HepG2 (cell line): ENCODE measurements at regions not wholly inside any gene's neighbourhood (a gene's known extent, or its start where the extent isn't known, plus 50 kb on each side); places are given as distances from the start of the nearest gene placed in this dataset.

Experiments
- ATAC-seq: fragments of 200-7000 bp; cut with Tn5 transposase; 3 replicates; pipeline ENCODE4 v1.9.1; 2020; ENCODE audit warnings: mild to moderate bottlenecking, moderate library complexity
- BruUV-seq: library from RNA; stranded (reverse); fragments of 400-500 nt; replicated peaks from 2 replicates; lab custom pipeline; 2021; lab: Mats Ljungman, UMichigan
- CTCF ChIA-PET: fragments of 300-600 bp; formaldehyde crosslinking; extraction: SDS; loops from one replicate; lab custom pipeline; 2021; ENCODE audit warnings: low total read pairs, inconsistent platforms, low intra/inter-chr PET ratio; lab: Yijun Ruan, JAX
- POLR2A ChIA-PET: fragments of 350-600 bp; sonication (Branson Sonifier 250); formaldehyde crosslinking; loops from one replicate; lab custom pipeline; 2020; ENCODE audit warnings: antibody characterized with exemption, inconsistent platforms; lab: Yijun Ruan, JAX
- DNase-seq: peaks from one replicate; pipeline ENCODE4 v3.0.0-alpha.2; 2015; ENCODE audit warnings: low spot score
- FAIRE-seq: peaks from 3 replicates; lab custom pipeline; 2011; peaks lifted over from hg19 to GRCh38; lab: Jason Lieb, UNC
- H2AFZ ChIP-seq: one replicate; pipeline ENCODE4 v1.6.1; 2011; ENCODE audit warnings: low read length, inconsistent platforms
- H3K27ac ChIP-seq: fragments of 300-600 bp; 3 replicates; pipeline ENCODE4 v1.8.0; 2011; ENCODE audit warnings: mixed run types, mild to moderate bottlenecking, mixed read lengths, low read length, inconsistent platforms; ENCODE audit not compliant: insufficient read depth; ENCODE audit errors: extremely low read length
- H3K27me3 ChIP-seq, 2 experiments: fragments of 200-600 bp in 1 of 2; 2 replicates in 1 of 2; 3 replicates in 1 of 2; pipeline versions ENCODE4 v1.6.0 to v1.8.0; 2011; ENCODE audit warnings: low read length in 2 of 2, mild to moderate bottlenecking in 2 of 2, moderate library complexity in 2 of 2, inconsistent platforms in 1 of 2; ENCODE audit not compliant: insufficient read depth in 2 of 2, control insufficient read depth in 1 of 2
- H3K36me3 ChIP-seq, 2 experiments: fragments of 200-600 bp in 1 of 2; replicated peaks in 1 of 2; 2 replicates in 1 of 2; 3 replicates in 1 of 2; pipeline versions ENCODE4 v1.5.1 to v1.8.0; 2011; ENCODE audit warnings: low read length in 2 of 2, inconsistent platforms in 1 of 2; ENCODE audit not compliant: insufficient read depth in 2 of 2, control insufficient read depth in 1 of 2
- H3K4me1 ChIP-seq: 2 replicates; pipeline ENCODE4 v1.5.1; 2012; ENCODE audit warnings: low read length, inconsistent platforms; ENCODE audit not compliant: insufficient read depth
- H3K4me2 ChIP-seq: 2 replicates; pipeline ENCODE4 v1.6.0; 2011; ENCODE audit warnings: low read depth, low read length, inconsistent platforms
- H3K4me3 ChIP-seq, 3 experiments: fragments of 200-600 bp in 1 of 3; sonication (generic), shearing (Covaris generic) in 1 of 3; replicated peaks in 1 of 3; 2 replicates each; pipeline ENCODE4 v1.5.1; 2011 to 2016; ENCODE audit warnings: low read length in 3 of 3, inconsistent platforms in 2 of 3, low read depth in 2 of 3, mild to moderate bottlenecking in 2 of 3, control low read depth in 1 of 3, mixed read lengths in 1 of 3; ENCODE audit not compliant: insufficient read depth in 1 of 3
- H3K79me2 ChIP-seq: one replicate; pipeline ENCODE4 v1.6.1; 2011; ENCODE audit warnings: low read length, inconsistent platforms; ENCODE audit not compliant: insufficient read depth
- H3K9ac ChIP-seq: 2 replicates; pipeline ENCODE4 v1.6.0; 2011; ENCODE audit warnings: mild to moderate bottlenecking, low read depth, low read length, inconsistent platforms; ENCODE audit not compliant: insufficient read depth
- H3K9me3 ChIP-seq: 2 replicates; pipeline ENCODE4 v1.5.1; 2012; ENCODE audit warnings: mild to moderate bottlenecking, low read length
- H4K20me1 ChIP-seq: 2 replicates; pipeline ENCODE4 v1.6.0; 2011; ENCODE audit warnings: inconsistent platforms, mild to moderate bottlenecking, low read length, moderate library complexity; ENCODE audit not compliant: insufficient read depth
- ATF3 ChIP-seq: sonication (generic); formaldehyde crosslinking; IDR thresholded peaks from 2 replicates; pipeline ENCODE4 v1.4.0; 2020; ENCODE audit warnings: missing genetic modification reagents
- ELF1 ChIP-seq: sonication (generic); formaldehyde crosslinking; IDR thresholded peaks from 2 replicates; pipeline ENCODE4 v1.4.0; 2020; ENCODE audit warnings: missing genetic modification reagents
- FOXP4 ChIP-seq: sonication (generic); formaldehyde crosslinking; IDR thresholded peaks from 2 replicates; pipeline ENCODE4 v1.4.0; 2020; ENCODE audit warnings: missing genetic modification reagents
- IRF9 ChIP-seq: sonication (generic); formaldehyde crosslinking; IDR thresholded peaks from 2 replicates; pipeline ENCODE4 v1.8.0; 2022; ENCODE audit warnings: missing genetic modification reagents, mild to moderate bottlenecking, borderline replicate concordance
- MAFK ChIP-seq, 2 experiments: IDR thresholded peaks in 1 of 2; conservative IDR thresholded peaks in 1 of 2; 2 replicates each; pipeline ENCODE4 v1.6.1; 2011; ENCODE audit warnings: improper control_type of control experiment in 2 of 2, low read length in 2 of 2
- NR3C1 ChIP-seq: sonication (generic); formaldehyde crosslinking; IDR thresholded peaks from 2 replicates; pipeline ENCODE4 v1.4.0; 2020; ENCODE audit warnings: missing genetic modification reagents
- PAWR ChIP-seq: sonication (generic); formaldehyde crosslinking; IDR thresholded peaks from 2 replicates; pipeline ENCODE4 v1.4.0; 2020; ENCODE audit warnings: missing genetic modification reagents, mild to moderate bottlenecking, borderline replicate concordance
- SALL1 ChIP-seq: sonication (generic); formaldehyde crosslinking; IDR thresholded peaks from 2 replicates; pipeline ENCODE4 v1.8.0; 2022; ENCODE audit warnings: mild to moderate bottlenecking, missing genetic modification reagents
- SOX13 ChIP-seq, 3 experiments: fragments of 450-650 bp in 1 of 3; sonication (generic) in 1 of 3; formaldehyde crosslinking in 1 of 3; IDR thresholded peaks in 2 of 3; conservative IDR thresholded peaks in 1 of 3; 2 replicates each; pipeline versions ENCODE4 v1.5.0 to v1.6.1; 2016 to 2020; ENCODE audit warnings: antibody characterized with exemption in 1 of 3, mild to moderate bottlenecking in 1 of 3, missing compliant biosample characterization in 1 of 3, missing genetic modification reagents in 1 of 3, moderate library complexity in 1 of 3
- U2AF1 ChIP-seq: fragments of 200-400 bp; formaldehyde crosslinking; optimal IDR thresholded peaks from 2 replicates; pipeline ENCODE3; 2017; ENCODE audit warnings: mild to moderate bottlenecking, low read depth, low read length
- ZFP36L2 ChIP-seq: sonication (generic); formaldehyde crosslinking; IDR thresholded peaks from 2 replicates; pipeline ENCODE4 v1.4.0; 2020; ENCODE audit warnings: missing genetic modification reagents
- ZNF414 ChIP-seq: sonication (generic); formaldehyde crosslinking; IDR thresholded peaks from 2 replicates; pipeline ENCODE4 v1.5.0; 2020; ENCODE audit warnings: missing genetic modification reagents
- ZNF557 ChIP-seq: sonication (generic); formaldehyde crosslinking; IDR thresholded peaks from 2 replicates; pipeline ENCODE4 v1.4.0; 2020; ENCODE audit warnings: missing genetic modification reagents
- ZNF713 ChIP-seq: sonication (generic); formaldehyde crosslinking; IDR thresholded peaks from 2 replicates; pipeline ENCODE4 v1.4.0; 2020; ENCODE audit warnings: mild to moderate bottlenecking, missing genetic modification reagents
- WGBS: methylation state at CpG from one replicate; pipeline ENCODE4 v1.1.6; 2017; ENCODE audit warnings: low lambda C conversion rate; 5-methylcytosine and 5-hydroxymethylcytosine counted together
- in situ Hi-C: cut with HindIII; loops from 2 replicates; pipeline ENCODE4 v1.10.0; 2017; ENCODE audit warnings: low pct_unique_long_range_greater_than_20kb; ENCODE audit not compliant: extremely low pct_ligation_motif_present
- intact Hi-C: fragments of 100-400 bp; cut with micrococcal nuclease; formaldehyde crosslinking; loops from one replicate; pipeline ENCODE4 v1.10.0; 2022; ENCODE audit not compliant: unreplicated experiment

GRCh38 chr12:127820271-127820670 lies 446.7 kb upstream of the TMEM132C start:
- intact Hi-C loops (no loop called here), in situ Hi-C loops (no loop called here)
- TF ChIP-seq SALL1 (CRISPR knock-in tag) (no peak), ZFP36L2 (CRISPR knock-in tag) (no peak), SOX13 (IDR thresholded peaks at IDR 0.05) (no peak), SOX13 (CRISPR knock-in tag; conservative IDR thresholded peaks at IDR 0.05 in 1 of 2, IDR thresholded peaks at IDR 0.05 in 1 of 2) (no peak), NR3C1 (CRISPR knock-in tag) (no peak), ZNF557 (no peak), ELF1 (CRISPR knock-in tag) (no peak), FOXP4 (CRISPR knock-in tag) (no peak), IRF9 (CRISPR knock-in tag) (no peak), ZNF414 (no peak), ZNF713 (CRISPR knock-in tag) (no peak), ATF3 (no peak), PAWR (CRISPR knock-in tag) (no peak), U2AF1 (no peak), MAFK (conservative IDR thresholded peaks at IDR 0.05 in 1 of 2, IDR thresholded peaks at IDR 0.05 in 1 of 2; ENCODE audit: low read length in 2 of 2) (no peak)
- H3K27me3 ChIP-seq, result no peaks in the 10 kb centered on the region
- FAIRE-seq (no peak), DNase-seq (no peak), ATAC-seq (no peak)
- H4K20me1 ChIP-seq, result no peaks in the 10 kb centered on the region
- no peaks in the 10 kb centered on the region for H3K36me3 ChIP-seq
- H2AFZ ChIP-seq, result no peak overlapping the region
- no peak overlapping the region for H3K27ac ChIP-seq
- no peak overlapping the region for H3K4me2 ChIP-seq
- 8% methylated on average over 4 of the region's 4 CpGs for WGBS
- no peak overlapping the region for H3K9ac ChIP-seq
- no peak overlapping the region for H3K4me3 ChIP-seq
- ChIA-PET CTCF (no interaction called here), POLR2A (no interaction called here)
- no peaks in the 10 kb centered on the region for H3K79me2 ChIP-seq
- H3K4me1 ChIP-seq, result no peaks in the 10 kb centered on the region
- BruUV-seq, result no TSS peak
- H3K9me3 ChIP-seq, result peaks cover 5% of the 10 kb centered on the region; the same call in 1 of the 2 replicates
